Activated CD4-positive, alpha-beta T cell treated with anti-CD3 and anti-CD28 coated beads for 36 hours (primary cell): ENCODE measurements at regions not wholly inside any gene's neighbourhood (a gene's known extent, or its start where the extent isn't known, plus 50 kb on each side); places are given as distances from the start of the nearest gene placed in this dataset.
A peak's percentile ranks its signal among the peaks of the same experiment; 100 is the strongest.

Experiments
- ATAC-seq: fragments of 200-7000 bp; cut with Tn5 transposase; one replicate; pipeline ENCODE4 v1.10.0; 2021; ENCODE audit warnings: mild to moderate bottlenecking, moderate library complexity
- CTCF ChIA-PET: fragments of 350-600 bp; sonication (Branson Sonifier 250); formaldehyde crosslinking; loops from one replicate; lab custom pipeline; 2021; ENCODE audit warnings: antibody characterized with exemption; lab: Charles Lee
- POLR2A ChIA-PET: fragments of 350-600 bp; sonication (Branson Sonifier 250); formaldehyde crosslinking; loops from one replicate; lab custom pipeline; 2021; ENCODE audit warnings: antibody characterized with exemption, inconsistent platforms; lab: Charles Lee
- DNase-seq: peaks from one replicate; pipeline ENCODE4 v3.0.0-alpha.2; 2020
- H3K27ac Mint-ChIP-seq: one replicate; pipeline ENCODE4 v1.8.0; 2021; ENCODE audit warnings: mixed read lengths
- H3K27me3 Mint-ChIP-seq: one replicate; pipeline ENCODE4 v1.8.0; 2021; ENCODE audit warnings: mixed read lengths
- H3K36me3 Mint-ChIP-seq: one replicate; pipeline ENCODE4 v1.8.0; 2021; ENCODE audit warnings: low read depth, mixed read lengths
- H3K4me1 Mint-ChIP-seq: one replicate; pipeline ENCODE4 v1.8.0; 2021; ENCODE audit warnings: mixed read lengths
- H3K4me3 Mint-ChIP-seq: one replicate; pipeline ENCODE4 v1.8.0; 2021; ENCODE audit warnings: mild to moderate bottlenecking, moderate library complexity, mixed read lengths
- H3K9me3 Mint-ChIP-seq: one replicate; pipeline ENCODE4 v1.8.0; 2021; ENCODE audit warnings: low read depth, mixed read lengths
- intact Hi-C, 2 experiments: fragments of 100-400 bp; cut with DNase I in 1 of 2; cut with micrococcal nuclease in 1 of 2; formaldehyde crosslinking; loops; one replicate each; pipeline versions ENCODE4 v1.14.2 to v1.15.1; 2022 to 2024; cut with DNase I, micrococcal nuclease

GRCh38 chr1:185562461-185563359, 171.5 kb upstream of the HMCN1 start:
- Mint-ChIP-seq H3K27ac (no peak overlapping the region), H3K9me3 (no peaks in the 10 kb centered on the region), H3K36me3 (no peaks in the 10 kb centered on the region), H3K27me3 (no peaks in the 10 kb centered on the region), H3K4me1 (peaks cover 66% of the 10 kb centered on the region), H3K4me3 (no peak overlapping the region)
- no peak for DNase-seq
- intact Hi-C loops: loop anchor here (10.0 kb wide), 3 partner anchors 588 to 808 kb away; partner anchors contain the start of genes EDEM3 (in 1 of the 2) and NIBAN1 (in 1 of the 2)
- no peak for ATAC-seq
- ChIA-PET CTCF (interaction anchor here (1.4 kb wide), 1 partner anchor 84 kb away, joined by 5 read pairs; no protein-coding TSS in a partner anchor), POLR2A (no interaction called here)

GRCh38 chr1:185561629-185562028, 172.6 kb upstream of the HMCN1 start:
- Mint-ChIP-seq H3K4me1 (peaks cover 55% of the 10 kb centered on the region), H3K4me3 (no peak overlapping the region), H3K9me3 (no peaks in the 10 kb centered on the region), H3K36me3 (no peaks in the 10 kb centered on the region), H3K27me3 (no peaks in the 10 kb centered on the region), H3K27ac (peak overlapping the region; percentile 37)
- POLR2A ChIA-PET: no interaction called here
- ATAC-seq (peak; percentile 16), DNase-seq (no peak)
- intact Hi-C loops: loop anchor here (2.0 to 10.0 kb wide), 6 partner anchors 75 to 807 kb away; partner anchors contain the start of genes EDEM3 (in 1 of the 2), IVNS1ABP (in 1 of the 2) and NIBAN1 (in 1 of the 2)
- CTCF ChIA-PET: interaction anchor here (1.8 to 2.8 kb wide), 3 partner anchors 11 to 34 kb away, joined by 4 to 12 read pairs (median 10); no protein-coding TSS in a partner anchor

- Mint-ChIP-seq H3K36me3 (no peaks in the 10 kb centered on the region), H3K4me1 (peaks cover 48% of the 10 kb centered on the region), H3K27me3 (no peaks in the 10 kb centered on the region), H3K27ac (peak overlapping the region; percentile 20), H3K4me3 (no peak overlapping the region), H3K9me3 (no peaks in the 10 kb centered on the region)
- CTCF ChIA-PET: interaction anchor here (0.7 to 2.8 kb wide), 4 partner anchors 12 to 121 kb away, joined by 3 to 12 read pairs (median 7); no protein-coding TSS in a partner anchor
- ATAC-seq (no peak), DNase-seq (peak; percentile 9)
- POLR2A ChIA-PET: no interaction called here
- intact Hi-C loops: loop anchor here (1.0 to 10.0 kb wide), 10 partner anchors 8 to 806 kb away; partner anchors contain the start of genes IVNS1ABP (in 2 of the 2), EDEM3 (in 1 of the 2) and NIBAN1 (in 1 of the 2)
Measured at GRCh38 chr1:185560760-185561159, 173.4 kb upstream of the HMCN1 start.

GRCh38 chr1:185559684-185560331, 174.4 kb upstream of the HMCN1 start:
- peak; percentile 90 for ATAC-seq
- H3K4me1 Mint-ChIP-seq: peaks cover 42% of the 10 kb centered on the region

GRCh38 chr1:185559151-185559550, 175.0 kb upstream of the HMCN1 start:
- ATAC-seq (no peak), DNase-seq (no peak)
- Mint-ChIP-seq H3K27me3 (no peaks in the 10 kb centered on the region), H3K27ac (no peak overlapping the region), H3K9me3 (no peaks in the 10 kb centered on the region), H3K4me3 (no peak overlapping the region), H3K4me1 (peaks cover 42% of the 10 kb centered on the region), H3K36me3 (no peaks in the 10 kb centered on the region)
- intact Hi-C loops: no loop called here
- ChIA-PET POLR2A (no interaction called here), CTCF (interaction anchor here (0.7 to 2.8 kb wide), 7 partner anchors 8 to 241 kb away, joined by 3 to 12 read pairs (median 4); no protein-coding TSS in a partner anchor)

More at GRCh38 chr1:185559684-185560331, 174.4 kb upstream of the HMCN1 start:
- no peaks in the 10 kb centered on the region for H3K27me3 Mint-ChIP-seq
- no peaks in the 10 kb centered on the region for H3K36me3 Mint-ChIP-seq
- H3K27ac Mint-ChIP-seq: peak overlapping the region; percentile 59
- intact Hi-C loops: loop anchor here (1.0 to 10.0 kb wide), 10 partner anchors 8 to 805 kb away; partner anchors contain the start of genes IVNS1ABP (in 2 of the 2), EDEM3 (in 1 of the 2) and NIBAN1 (in 1 of the 2)
- no peaks in the 10 kb centered on the region for H3K9me3 Mint-ChIP-seq
- no peak overlapping the region for H3K4me3 Mint-ChIP-seq
- peak; percentile 68 for DNase-seq
- ChIA-PET POLR2A (interaction anchor here (0.6 kb wide), 2 partner anchors 56 to 207 kb away, joined by 3 to 5 read pairs; no protein-coding TSS in a partner anchor), CTCF (interaction anchor here (0.7 to 2.8 kb wide), 7 partner anchors 13 to 242 kb away, joined by 3 to 12 read pairs (median 4); no protein-coding TSS in a partner anchor)

GRCh38 chr1:185556561-185556960, 177.6 kb upstream of the HMCN1 start:
- H3K9me3 Mint-ChIP-seq: no peaks in the 10 kb centered on the region
- DNase-seq: no peak
- no peaks in the 10 kb centered on the region for H3K27me3 Mint-ChIP-seq
- H3K27ac Mint-ChIP-seq: no peak overlapping the region
- ChIA-PET CTCF (no interaction called here), POLR2A (no interaction called here)
- H3K36me3 Mint-ChIP-seq: no peaks in the 10 kb centered on the region
- peaks cover 23% of the 10 kb centered on the region for H3K4me1 Mint-ChIP-seq
- H3K4me3 Mint-ChIP-seq: no peak overlapping the region
- intact Hi-C loops: no loop called here
- ATAC-seq: no peak

GRCh38 chr1:185555743-185556142, 178.4 kb upstream of the HMCN1 start:
- POLR2A ChIA-PET: no interaction called here
- DNase-seq (no peak), ATAC-seq (no peak)
- Mint-ChIP-seq H3K4me3 (no peak overlapping the region), H3K27me3 (no peaks in the 10 kb centered on the region), H3K9me3 (no peaks in the 10 kb centered on the region), H3K36me3 (no peaks in the 10 kb centered on the region), H3K27ac (no peak overlapping the region), H3K4me1 (peaks cover 15% of the 10 kb centered on the region)
- intact Hi-C loops: no loop called here
- CTCF ChIA-PET: interaction anchor here (0.8 to 1.0 kb wide), 2 partner anchors 10 to 118 kb away, joined by 3 read pairs; no protein-coding TSS in a partner anchor

GRCh38 chr1:185551008-185551407, 183.2 kb upstream of the HMCN1 start:
- ChIA-PET POLR2A (no interaction called here), CTCF (no interaction called here)
- no peaks in the 10 kb centered on the region for H3K27me3 Mint-ChIP-seq
- intact Hi-C loops: no loop called here
- H3K27ac Mint-ChIP-seq: no peak overlapping the region
- ATAC-seq: no peak
- no peak overlapping the region for H3K4me3 Mint-ChIP-seq
- peaks cover 2% of the 10 kb centered on the region for H3K9me3 Mint-ChIP-seq
- H3K4me1 Mint-ChIP-seq: no peaks in the 10 kb centered on the region
- H3K36me3 Mint-ChIP-seq: no peaks in the 10 kb centered on the region
- DNase-seq: no peak

GRCh38 chr1:185549906-185550305, 184.3 kb upstream of the HMCN1 start:
- Mint-ChIP-seq H3K9me3 (peaks cover 4% of the 10 kb centered on the region), H3K4me1 (no peaks in the 10 kb centered on the region), H3K36me3 (no peaks in the 10 kb centered on the region), H3K27me3 (no peaks in the 10 kb centered on the region), H3K27ac (no peak overlapping the region), H3K4me3 (no peak overlapping the region)
- ATAC-seq (no peak), DNase-seq (no peak)
- CTCF ChIA-PET: no interaction called here
- intact Hi-C loops: no loop called here
- POLR2A ChIA-PET: no interaction called here

- Mint-ChIP-seq H3K27ac (no peak overlapping the region), H3K9me3 (peaks cover 4% of the 10 kb centered on the region), H3K4me3 (no peak overlapping the region), H3K27me3 (no peaks in the 10 kb centered on the region), H3K36me3 (no peaks in the 10 kb centered on the region), H3K4me1 (no peaks in the 10 kb centered on the region)
- intact Hi-C loops: no loop called here
- ATAC-seq (no peak), DNase-seq (no peak)
- ChIA-PET CTCF (interaction anchor here (0.7 to 2.6 kb wide), 6 partner anchors 9 to 135 kb away, joined by 3 to 10 read pairs (median 3); no protein-coding TSS in a partner anchor), POLR2A (no interaction called here)
Measured at GRCh38 chr1:185546029-185546428, 188.2 kb upstream of the HMCN1 start.

GRCh38 chr1:185541871-185542301, 192.3 kb upstream of the HMCN1 start:
- Mint-ChIP-seq H3K36me3 (no peaks in the 10 kb centered on the region), H3K4me1 (peaks cover 8% of the 10 kb centered on the region), H3K27me3 (no peaks in the 10 kb centered on the region), H3K4me3 (no peak overlapping the region), H3K27ac (no peak overlapping the region), H3K9me3 (peaks cover 10% of the 10 kb centered on the region)
- no peak for DNase-seq
- ChIA-PET POLR2A (no interaction called here), CTCF (interaction anchor here (0.7 to 1.0 kb wide), 2 partner anchors 29 to 54 kb away, joined by 3 to 4 read pairs; no protein-coding TSS in a partner anchor)
- no peak for ATAC-seq
- intact Hi-C loops: no loop called here
